OCI-LY1 (cell line): ENCODE measurements at regions not wholly inside any gene's neighbourhood (a gene's known extent, or its start where the extent isn't known, plus 50 kb on each side); places are given as distances from the start of the nearest gene placed in this dataset.

Experiments
- H2AFZ ChIP-seq: fragments of 200-600 bp; sonication (generic), shearing (Covaris generic); 2 replicates; pipeline ENCODE4 v1.6.0; 2014; ENCODE audit warnings: antibody characterized with exemption, mild to moderate bottlenecking, low read length
- H3F3A ChIP-seq: fragments of 200-600 bp; sonication (generic), shearing (Covaris generic); 2 replicates; pipeline ENCODE4 v1.6.0; 2014; ENCODE audit warnings: mild to moderate bottlenecking, antibody characterized with exemption, low read length, moderate library complexity; ENCODE audit not compliant: insufficient read depth
- H3K27ac ChIP-seq: fragments of 200-600 bp; sonication (generic); 2 replicates; pipeline ENCODE4 v1.5.1; 2014; ENCODE audit warnings: low read length, mixed run types, mild to moderate bottlenecking, low read depth; ENCODE audit not compliant: poor library complexity, severe bottlenecking
- H3K27me3 ChIP-seq: fragments of 200-600 bp; sonication (generic); 2 replicates; pipeline ENCODE4 v1.6.0; 2014; ENCODE audit warnings: antibody characterized with exemption, mild to moderate bottlenecking, low read length, moderate library complexity; ENCODE audit not compliant: insufficient read depth
- H3K36me3 ChIP-seq: fragments of 200-600 bp; sonication (generic); 2 replicates; pipeline ENCODE4 v1.6.1; 2014; ENCODE audit warnings: mild to moderate bottlenecking, antibody characterized with exemption, low read length, moderate library complexity, mixed read lengths; ENCODE audit not compliant: insufficient read depth
- H3K4me1 ChIP-seq: fragments of 200-600 bp; sonication (generic); 2 replicates; pipeline ENCODE4 v1.5.1; 2014; ENCODE audit warnings: mild to moderate bottlenecking, low read length, moderate library complexity; ENCODE audit not compliant: insufficient read depth, severe bottlenecking
- H3K4me2 ChIP-seq: fragments of 200-600 bp; sonication (generic), shearing (Covaris generic); 2 replicates; pipeline ENCODE4 v1.6.1; 2014; ENCODE audit warnings: low read length
- H3K4me3 ChIP-seq: fragments of 200-600 bp; sonication (generic); 2 replicates; pipeline ENCODE4 v1.5.1; 2014; ENCODE audit warnings: low read length, low read depth, mild to moderate bottlenecking, mixed read lengths; ENCODE audit not compliant: poor library complexity, severe bottlenecking
- H3K79me2 ChIP-seq: fragments of 200-600 bp; shearing (Covaris generic); 2 replicates; pipeline ENCODE4 v1.6.1; 2016; ENCODE audit warnings: mixed run types, low read length, mixed read lengths; ENCODE audit not compliant: insufficient read depth
- H3K9ac ChIP-seq: fragments of 200-600 bp; sonication (generic), shearing (Covaris generic); 2 replicates; pipeline ENCODE4 v1.6.1; 2014; ENCODE audit warnings: mild to moderate bottlenecking, low read length, mixed read lengths
- H3K9me2 ChIP-seq: fragments of 200-600 bp; sonication (generic), shearing (Covaris generic); 2 replicates; pipeline ENCODE4 v1.6.1; 2014; ENCODE audit warnings: low read depth, mild to moderate bottlenecking, low read length, mixed read lengths
- H3K9me3 ChIP-seq: fragments of 200-600 bp; shearing (Covaris generic); 2 replicates; pipeline ENCODE4 v1.6.1; 2014; ENCODE audit warnings: low read length, mixed read lengths
- H4K20me1 ChIP-seq: fragments of 200-600 bp; sonication (generic), shearing (Covaris generic); 2 replicates; pipeline ENCODE4 v1.6.0; 2016; ENCODE audit warnings: mild to moderate bottlenecking, low read length; ENCODE audit not compliant: insufficient read depth
- CTCF ChIP-seq: fragments of 200-600 bp; sonication (generic), shearing (Covaris generic); IDR thresholded peaks from 2 replicates; pipeline ENCODE4 v1.5.1; 2017; ENCODE audit warnings: mild to moderate bottlenecking, antibody characterized with exemption, low read length, moderate library complexity, mixed read lengths
- EZH2 ChIP-seq: fragments of 200-600 bp; sonication (generic), shearing (Covaris generic); IDR thresholded peaks from 2 replicates; pipeline ENCODE4 v1.8.0; 2017; ENCODE audit warnings: borderline replicate concordance, mixed run types, mild to moderate bottlenecking, antibody characterized with exemption, low read length, moderate library complexity, mixed read lengths

DNA sequence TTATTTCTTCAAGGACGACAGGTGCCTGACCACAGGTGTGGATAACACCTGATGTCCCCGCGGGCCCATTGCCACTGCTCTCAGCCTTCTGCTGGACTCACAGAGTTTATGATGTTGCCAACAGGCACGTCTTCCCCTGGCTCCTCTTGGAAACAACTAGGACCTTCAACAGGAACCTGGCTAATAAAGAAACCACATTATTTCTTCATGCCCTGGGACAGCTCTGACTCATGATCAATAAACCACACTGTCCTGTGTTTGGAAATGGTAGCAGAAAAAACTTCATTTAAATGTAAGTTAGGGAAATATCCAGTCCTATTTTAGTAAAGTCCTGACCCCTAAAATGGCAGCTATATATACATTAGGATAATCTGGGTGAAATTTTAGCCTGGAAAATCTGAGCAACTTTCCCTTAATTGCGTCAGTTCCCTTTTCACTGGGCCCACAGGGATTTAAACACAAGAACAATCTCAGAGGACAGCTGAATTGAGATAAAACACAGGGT lies 158.9 kb downstream of the VAPA start:
- no peaks in the 10 kb centered on the region for H3F3A ChIP-seq
- H3K4me2 ChIP-seq, result no peak overlapping the region
- no peaks in the 10 kb centered on the region for H3K27me3 ChIP-seq
- no peak for TF ChIP-seq CTCF
- no peak for TF ChIP-seq EZH2
- no peak overlapping the region for H3K9ac ChIP-seq
- H3K9me2 ChIP-seq, result no peaks in the 10 kb centered on the region
- H3K36me3 ChIP-seq, result no peaks in the 10 kb centered on the region
- H3K27ac ChIP-seq, result no peak overlapping the region
- no peak overlapping the region for H3K4me3 ChIP-seq
- no peaks in the 10 kb centered on the region for H3K79me2 ChIP-seq
- H4K20me1 ChIP-seq, result no peaks in the 10 kb centered on the region
- no peaks in the 10 kb centered on the region for H3K4me1 ChIP-seq
- no peak overlapping the region for H2AFZ ChIP-seq
- H3K9me3 ChIP-seq, result no peaks in the 10 kb centered on the region

- no peak overlapping the region for H3K27ac ChIP-seq
- no peak overlapping the region for H3K4me2 ChIP-seq
- H3K4me1 ChIP-seq, result no peaks in the 10 kb centered on the region
- no peaks in the 10 kb centered on the region for H3K9me2 ChIP-seq
- no peaks in the 10 kb centered on the region for H3K9me3 ChIP-seq
- no peaks in the 10 kb centered on the region for H4K20me1 ChIP-seq
- H3K79me2 ChIP-seq, result no peaks in the 10 kb centered on the region
- H3K9ac ChIP-seq, result no peak overlapping the region
- H3K4me3 ChIP-seq, result no peak overlapping the region
- H3K27me3 ChIP-seq, result no peaks in the 10 kb centered on the region
- TF ChIP-seq EZH2 (no peak), CTCF (no peak)
- no peak overlapping the region for H2AFZ ChIP-seq
- no peaks in the 10 kb centered on the region for H3F3A ChIP-seq
- H3K36me3 ChIP-seq, result no peaks in the 10 kb centered on the region
Observed at GRCh38 chr18:10074110-10074509, 160.3 kb downstream of the VAPA start.

GRCh38 chr18:10074728-10075127 lies 160.9 kb downstream of the VAPA start:
- Histone ChIP-seq H3K9me3 (no peaks in the 10 kb centered on the region), H3K4me2 (no peak overlapping the region), H3K9ac (no peak overlapping the region), H3K36me3 (no peaks in the 10 kb centered on the region), H3K4me3 (no peak overlapping the region), H3K9me2 (no peaks in the 10 kb centered on the region), H3K27ac (no peak overlapping the region), H3K4me1 (no peaks in the 10 kb centered on the region), H3K79me2 (no peaks in the 10 kb centered on the region), H3F3A (no peaks in the 10 kb centered on the region), H4K20me1 (no peaks in the 10 kb centered on the region), H3K27me3 (no peaks in the 10 kb centered on the region), H2AFZ (no peak overlapping the region)
- no peak for TF ChIP-seq CTCF
- TF ChIP-seq EZH2, result no peak
